B cell (primary cell): ENCODE measurements at regions not wholly inside any gene's neighbourhood (a gene's known extent, or its start where the extent isn't known, plus 50 kb on each side); places are given as distances from the start of the nearest gene placed in this dataset.

Experiments used
- ATAC-seq: fragments of 200-7000 bp; cut with Tn5 transposase; one replicate; pipeline ENCODE4 v1.10.0; 2021; ENCODE audit warnings: low read depth, mild to moderate bottlenecking, moderate number of reproducible peaks, moderate library complexity
- CTCF ChIA-PET: fragments of 350-600 bp; sonication (Branson Sonifier 250); formaldehyde crosslinking; loops from one replicate; lab custom pipeline; 2021; ENCODE audit warnings: antibody characterized with exemption, inconsistent platforms; lab: Charles Lee
- POLR2A ChIA-PET: fragments of 350-600 bp; sonication (Branson Sonifier 250); formaldehyde crosslinking; loops from one replicate; lab custom pipeline; 2021; ENCODE audit warnings: antibody characterized with exemption; lab: Charles Lee
- DNase-seq: peaks from one replicate; pipeline ENCODE4 v3.0.0; 2013
- H2AFZ ChIP-seq: 2 replicates; pipeline ENCODE4 v1.6.1; 2012; ENCODE audit warnings: mild to moderate bottlenecking, low read depth, low read length; ENCODE audit not compliant: insufficient read depth, poor library complexity, severe bottlenecking
- H3K27ac ChIP-seq, 2 donors: 1 replicate in 1 of 2; 2 replicates in 1 of 2; pipeline ENCODE4 v1.5.1; 2012 to 2013; ENCODE audit warnings: low read length in 2 of 2, mild to moderate bottlenecking in 2 of 2, moderate library complexity in 1 of 2
- H3K27me3 ChIP-seq, 4 experiments: fragments of 200-600 bp in 1 of 4; sonication (generic) in 1 of 4; replicated peaks in 1 of 4; 1 replicate in 2 of 4; 2 replicates in 2 of 4; pipeline versions ENCODE4 v1.6.1 to v1.7.0; 2013 to 2016; ENCODE audit warnings: low read length in 3 of 4, mild to moderate bottlenecking in 2 of 4, mixed read lengths in 1 of 4, moderate library complexity in 1 of 4; ENCODE audit not compliant: insufficient read depth in 4 of 4, control insufficient read depth in 3 of 4; ENCODE audit errors: control extremely low read depth in 1 of 4
- H3K36me3 ChIP-seq, 2 experiments: replicated peaks in 1 of 2; 1 replicate in 1 of 2; 2 replicates in 1 of 2; pipeline versions ENCODE4 v1.6.1 to v1.7.1; 2013; ENCODE audit warnings: low read length in 1 of 2; ENCODE audit not compliant: insufficient read depth in 2 of 2, control insufficient read depth in 1 of 2; ENCODE audit errors: control extremely low read depth in 1 of 2, extremely low read depth in 1 of 2
- H3K4me1 ChIP-seq, 2 donors: fragments of 200-600 bp in 1 of 2; sonication (generic) in 1 of 2; 1 replicate in 1 of 2; 2 replicates in 1 of 2; pipeline versions ENCODE4 v1.5.1 to v1.6.1; 2013 to 2017; ENCODE audit warnings: low read length in 2 of 2; ENCODE audit not compliant: control insufficient read depth in 2 of 2, insufficient read depth in 2 of 2
- H3K4me2 ChIP-seq: replicated peaks from 2 replicates; pipeline ENCODE3; 2012; ENCODE audit warnings: mild to moderate bottlenecking, low read depth, low read length; ENCODE audit not compliant: poor library complexity, severe bottlenecking
- H3K4me3 ChIP-seq, 5 experiments: fragments of 200-600 bp in 1 of 5; sonication (generic) in 1 of 5; 1 replicate in 3 of 5; 2 replicates in 2 of 5; pipeline versions ENCODE4 v1.5.1 to v1.7.0; 2011 to 2016; ENCODE audit warnings: low read length in 4 of 5, mild to moderate bottlenecking in 4 of 5, low read depth in 2 of 5, control low read depth in 1 of 5, moderate library complexity in 1 of 5; ENCODE audit not compliant: insufficient read depth in 1 of 5; ENCODE audit errors: control extremely low read depth in 1 of 5, extremely low read depth in 1 of 5
- H3K79me2 ChIP-seq: fragments of 200-600 bp; sonication (generic); one replicate; pipeline ENCODE4 v1.6.0; 2016; ENCODE audit warnings: low read length; ENCODE audit not compliant: control insufficient read depth, insufficient read depth
- H3K9ac ChIP-seq: fragments of 200-600 bp; sonication (generic); 2 replicates; pipeline ENCODE4 v1.6.1; 2017; ENCODE audit warnings: mild to moderate bottlenecking, low read length, moderate library complexity
- H3K9me3 ChIP-seq, 3 donors: one replicate each; pipeline versions ENCODE4 v1.6.1 to v1.7.1; 2013; ENCODE audit warnings: low read length in 2 of 3; ENCODE audit not compliant: control insufficient read depth in 2 of 3, insufficient read depth in 1 of 3; ENCODE audit errors: control extremely low read depth in 1 of 3
- H4K20me1 ChIP-seq: 2 replicates; pipeline ENCODE4 v1.6.0; 2012; ENCODE audit warnings: mild to moderate bottlenecking, low read length; ENCODE audit not compliant: insufficient read depth, control insufficient read depth, poor library complexity, severe bottlenecking
- H3K27ac Mint-ChIP-seq: one replicate; pipeline ENCODE4 v1.8.0; 2021; ENCODE audit warnings: mixed read lengths
- H3K27me3 Mint-ChIP-seq: one replicate; pipeline ENCODE4 v1.8.0; 2021; ENCODE audit warnings: mixed read lengths
- H3K4me1 Mint-ChIP-seq: one replicate; pipeline ENCODE4 v1.8.0; 2021; ENCODE audit warnings: mixed read lengths
- H3K4me3 Mint-ChIP-seq: one replicate; pipeline ENCODE4 v1.8.0; 2021; ENCODE audit warnings: mixed read lengths
- H3K9me3 Mint-ChIP-seq: one replicate; pipeline ENCODE4 v1.8.0; 2022; ENCODE audit warnings: mixed read lengths; ENCODE audit not compliant: insufficient read depth
- EZH2 ChIP-seq: IDR thresholded peaks from 2 replicates; pipeline ENCODE4 v1.6.1; 2012; ENCODE audit warnings: borderline replicate concordance, low read depth, mild to moderate bottlenecking, moderate library complexity, low read length; ENCODE audit not compliant: insufficient read depth, poor library complexity, severe bottlenecking
- WGBS: methylation state at CpG from one replicate; pipeline ENCODE4 v1.1.5; 2013; ENCODE audit warnings: missing lambda C conversion rate; ENCODE audit not compliant: insufficient coverage; 5-methylcytosine and 5-hydroxymethylcytosine counted together
- intact Hi-C: fragments of 100-400 bp; cut with micrococcal nuclease; formaldehyde crosslinking; loops from one replicate; pipeline ENCODE4 v1.10.0; 2022
- TF ChIP-seq, protein P1 (sequence below): fragments of 200-600 bp; IDR thresholded peaks from one replicate; pipeline ENCODE4 v1.8.0; 2022; ENCODE audit warnings: antibody characterized with exemption, mild to moderate bottlenecking

DNA sequence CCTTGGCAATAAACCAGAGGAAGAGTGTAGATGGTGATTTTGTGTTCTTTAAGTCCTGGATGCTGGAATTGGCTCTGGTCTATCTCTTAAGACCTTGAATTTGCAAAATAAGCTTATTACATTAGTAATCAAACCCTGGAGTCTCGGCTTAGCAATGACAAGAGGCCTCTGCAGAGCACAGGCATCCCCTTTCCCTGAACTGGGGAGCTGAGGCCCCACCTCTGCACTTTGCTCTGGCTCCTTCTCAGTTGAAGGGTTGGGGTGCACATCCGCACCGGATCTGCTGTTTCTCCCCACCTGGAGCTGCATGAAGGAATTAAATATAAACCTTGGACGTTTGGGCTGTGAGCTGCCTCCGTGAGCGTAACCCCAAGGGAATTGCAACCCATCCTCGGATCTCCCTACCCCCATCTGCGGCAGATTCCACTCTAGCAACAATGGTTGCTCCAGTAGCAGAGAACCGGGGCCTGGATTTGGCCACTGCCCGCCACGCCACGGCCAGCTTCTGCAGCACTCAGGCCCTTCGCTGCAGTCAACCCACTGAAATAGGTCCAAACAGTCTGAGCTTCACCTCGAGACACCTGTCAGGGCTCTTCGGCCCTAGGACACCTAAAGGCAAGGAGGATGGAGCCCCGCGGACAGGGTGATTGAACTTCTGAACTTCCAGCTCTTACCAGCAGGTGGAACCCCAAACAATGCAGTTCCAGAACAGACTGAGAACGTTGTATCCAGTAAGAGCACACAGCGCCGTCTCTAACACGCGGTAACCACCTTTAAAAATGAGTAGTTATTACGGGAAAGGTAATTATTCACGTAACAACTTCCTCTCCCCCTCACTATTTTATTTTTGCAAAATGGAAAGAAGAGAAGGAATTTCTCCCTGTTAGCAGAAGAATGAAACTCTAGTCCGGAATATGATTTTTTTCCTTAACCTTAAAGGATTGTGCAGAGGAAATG is 54.8 kb upstream of the CAPRIN1 start:
- peak overlapping the region; percentile 6 for H3K4me3 Mint-ChIP-seq
- no peaks in the 10 kb centered on the region for H3K79me2 ChIP-seq
- ChIA-PET POLR2A (no interaction called here), CTCF (interaction anchor here (0.6 to 2.8 kb wide), 32 partner anchors 9 to 504 kb away, joined by 3 to 28 read pairs (median 4); partner anchors contain the start of genes ABTB2, CAPRIN1 and NAT10)
- no peak overlapping the region for H3K4me3 ChIP-seq
- H3K27ac ChIP-seq, result no peak overlapping the region
- intact Hi-C loops, result loop anchor here (1.0 to 5.0 kb wide), 6 partner anchors 54 to 497 kb away; partner anchors contain the start of genes CAPRIN1 and NAT10
- peaks cover 8 to 13% of the 10 kb centered on the region in 2 donors for H3K4me1 ChIP-seq
- ATAC-seq (peak; percentile 98), DNase-seq (peak; percentile 85)
- no peaks in the 10 kb centered on the region for H3K9me3 Mint-ChIP-seq
- peak overlapping the region; percentile 26 for H3K4me2 ChIP-seq
- H4K20me1 ChIP-seq, result no peaks in the 10 kb centered on the region
- H3K27ac Mint-ChIP-seq, result no peak overlapping the region
- no peaks in the 10 kb centered on the region for H3K36me3 ChIP-seq
- TF ChIP-seq, protein P1, sequence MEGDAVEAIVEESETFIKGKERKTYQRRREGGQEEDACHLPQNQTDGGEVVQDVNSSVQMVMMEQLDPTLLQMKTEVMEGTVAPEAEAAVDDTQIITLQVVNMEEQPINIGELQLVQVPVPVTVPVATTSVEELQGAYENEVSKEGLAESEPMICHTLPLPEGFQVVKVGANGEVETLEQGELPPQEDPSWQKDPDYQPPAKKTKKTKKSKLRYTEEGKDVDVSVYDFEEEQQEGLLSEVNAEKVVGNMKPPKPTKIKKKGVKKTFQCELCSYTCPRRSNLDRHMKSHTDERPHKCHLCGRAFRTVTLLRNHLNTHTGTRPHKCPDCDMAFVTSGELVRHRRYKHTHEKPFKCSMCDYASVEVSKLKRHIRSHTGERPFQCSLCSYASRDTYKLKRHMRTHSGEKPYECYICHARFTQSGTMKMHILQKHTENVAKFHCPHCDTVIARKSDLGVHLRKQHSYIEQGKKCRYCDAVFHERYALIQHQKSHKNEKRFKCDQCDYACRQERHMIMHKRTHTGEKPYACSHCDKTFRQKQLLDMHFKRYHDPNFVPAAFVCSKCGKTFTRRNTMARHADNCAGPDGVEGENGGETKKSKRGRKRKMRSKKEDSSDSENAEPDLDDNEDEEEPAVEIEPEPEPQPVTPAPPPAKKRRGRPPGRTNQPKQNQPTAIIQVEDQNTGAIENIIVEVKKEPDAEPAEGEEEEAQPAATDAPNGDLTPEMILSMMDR, result peak; percentile 85
- no peak for TF ChIP-seq EZH2
- H2AFZ ChIP-seq, result peak overlapping the region; percentile 55
- H3K9ac ChIP-seq, result no peak overlapping the region
- peaks cover 13% of the 10 kb centered on the region for H3K4me1 Mint-ChIP-seq
- peaks cover 0 to 27% (median 13%) of the 10 kb centered on the region in 4 experiments for H3K27me3 ChIP-seq
- H3K27me3 Mint-ChIP-seq, result peaks cover 23% of the 10 kb centered on the region
- peaks cover 0 to 7% (median 0%) of the 10 kb centered on the region in 3 donors for H3K9me3 ChIP-seq
- WGBS, result 39% methylated on average over 17 of the region's 25 CpGs

DNA sequence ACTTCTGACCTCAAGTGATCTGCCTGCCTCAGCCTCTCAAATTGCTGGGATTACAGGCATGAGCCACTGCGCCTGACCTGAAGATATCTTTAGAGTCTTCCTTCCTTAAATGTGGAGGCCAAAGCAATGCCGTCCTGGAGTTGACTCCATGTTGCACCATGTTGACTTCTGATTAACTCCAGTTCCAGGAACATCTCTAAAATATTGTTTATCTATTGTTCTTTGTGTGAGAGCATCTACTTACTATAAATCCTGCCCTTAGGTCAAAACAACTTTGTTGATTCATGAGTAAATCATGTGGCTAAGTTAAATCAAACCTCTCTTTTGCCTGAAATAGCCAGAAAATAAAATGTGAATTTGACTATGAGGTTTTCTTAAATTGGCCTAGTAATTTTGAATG is 56.6 kb upstream of the CAPRIN1 start:
- Histone ChIP-seq H3K27ac (no peak overlapping the region), H2AFZ (no peak overlapping the region), H4K20me1 (no peaks in the 10 kb centered on the region), H3K27me3 (peaks cover 0 to 27% (median 13%) of the 10 kb centered on the region in 4 experiments), H3K9me3 (no peaks in the 10 kb centered on the region), H3K9ac (no peak overlapping the region), H3K36me3 (no peaks in the 10 kb centered on the region), H3K4me2 (no peak overlapping the region), H3K4me3 (no peak overlapping the region), H3K79me2 (no peaks in the 10 kb centered on the region), H3K4me1 (peaks cover 8 to 9% of the 10 kb centered on the region in 2 donors)
- H3K9me3 Mint-ChIP-seq, result no peaks in the 10 kb centered on the region
- no peak overlapping the region for H3K4me3 Mint-ChIP-seq
- WGBS, result no CpG with 5 or more reads among the region's 2 CpGs
- POLR2A ChIA-PET, result no interaction called here
- TF ChIP-seq, protein P1, result no peak
- no peak for TF ChIP-seq EZH2
- CTCF ChIA-PET, result interaction anchor here (0.6 to 0.9 kb wide), 2 partner anchors 19 to 160 kb away, joined by 3 read pairs; no protein-coding TSS in a partner anchor
- no peak overlapping the region for H3K27ac Mint-ChIP-seq
- no peak for ATAC-seq
- peaks cover 23% of the 10 kb centered on the region for H3K27me3 Mint-ChIP-seq
- no peak for DNase-seq
- intact Hi-C loops, result loop anchor here (5.0 kb wide), 1 partner anchor 72 kb away; no protein-coding TSS in a partner anchor
- H3K4me1 Mint-ChIP-seq, result peaks cover 8% of the 10 kb centered on the region
